HL-60 (cell line): ENCODE measurements at regions not wholly inside any gene's neighbourhood (a gene's known extent, or its start where the extent isn't known, plus 50 kb on each side); places are given as distances from the start of the nearest gene placed in this dataset.

ENCODE experiments used
- GABPA ChIP-seq: IDR thresholded peaks from 2 replicates; pipeline ENCODE4 v1.6.1; 2012; ENCODE audit warnings: low read depth
- POLR2AphosphoS5 ChIP-seq: IDR thresholded peaks from 2 replicates; pipeline ENCODE4 v1.6.1; 2012; ENCODE audit warnings: low read depth
- TF ChIP-seq, protein P1 (sequence below): IDR thresholded peaks from one replicate; pipeline ENCODE4 v1.5.1; 2011; ENCODE audit warnings: low read length, control low read depth, inconsistent platforms; ENCODE audit not compliant: insufficient read depth

DNA sequence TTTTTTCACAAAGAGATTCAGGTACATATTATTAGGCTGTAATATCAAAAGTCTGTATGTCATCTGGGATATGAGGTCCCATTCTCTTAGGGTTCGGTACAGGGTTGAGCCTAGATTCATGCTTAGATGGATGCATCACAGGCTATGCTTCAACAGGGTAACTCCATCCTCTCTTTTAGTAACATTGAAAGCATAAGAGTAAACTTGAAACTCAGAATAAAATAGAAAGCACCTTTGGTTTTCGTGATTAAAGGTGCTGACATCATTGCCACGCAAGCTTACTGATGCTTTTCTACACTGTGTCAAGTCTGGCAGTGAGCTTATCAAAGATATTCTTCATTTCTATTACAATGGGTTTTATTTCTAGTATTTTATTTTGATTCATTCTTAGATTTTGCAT lies 419.1 kb upstream of the DSEL start:
- TF ChIP-seq, protein P1, sequence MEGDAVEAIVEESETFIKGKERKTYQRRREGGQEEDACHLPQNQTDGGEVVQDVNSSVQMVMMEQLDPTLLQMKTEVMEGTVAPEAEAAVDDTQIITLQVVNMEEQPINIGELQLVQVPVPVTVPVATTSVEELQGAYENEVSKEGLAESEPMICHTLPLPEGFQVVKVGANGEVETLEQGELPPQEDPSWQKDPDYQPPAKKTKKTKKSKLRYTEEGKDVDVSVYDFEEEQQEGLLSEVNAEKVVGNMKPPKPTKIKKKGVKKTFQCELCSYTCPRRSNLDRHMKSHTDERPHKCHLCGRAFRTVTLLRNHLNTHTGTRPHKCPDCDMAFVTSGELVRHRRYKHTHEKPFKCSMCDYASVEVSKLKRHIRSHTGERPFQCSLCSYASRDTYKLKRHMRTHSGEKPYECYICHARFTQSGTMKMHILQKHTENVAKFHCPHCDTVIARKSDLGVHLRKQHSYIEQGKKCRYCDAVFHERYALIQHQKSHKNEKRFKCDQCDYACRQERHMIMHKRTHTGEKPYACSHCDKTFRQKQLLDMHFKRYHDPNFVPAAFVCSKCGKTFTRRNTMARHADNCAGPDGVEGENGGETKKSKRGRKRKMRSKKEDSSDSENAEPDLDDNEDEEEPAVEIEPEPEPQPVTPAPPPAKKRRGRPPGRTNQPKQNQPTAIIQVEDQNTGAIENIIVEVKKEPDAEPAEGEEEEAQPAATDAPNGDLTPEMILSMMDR = no peak
- no peak for TF ChIP-seq POLR2AphosphoS5
- TF ChIP-seq GABPA = no peak
